ENCODE measurements at regions not wholly inside any gene's neighbourhood (a gene's known extent, or its start where the extent isn't known, plus 50 kb on each side); places are given as distances from the start of the nearest gene placed in this dataset.
A peak's percentile ranks its signal among the peaks of the same experiment; 100 is the strongest.

- FAIRE-seq (no peak), DNase-seq (ENCODE audit: low read depth) (peak; percentile 66)
- H3K27me3 ChIP-seq (ENCODE audit: control insufficient read depth, insufficient read depth, low read length) = no peaks in the 10 kb centered on the region
- TF ChIP-seq CTCF (IDR thresholded peaks at IDR 0.05; ENCODE audit: insufficient read depth, low read length, severe bottlenecking) = peak; percentile 62
- no peaks in the 10 kb centered on the region for H3K36me3 ChIP-seq (ENCODE audit: control insufficient read depth, insufficient read depth, low read length)
- H3K4me3 ChIP-seq (ENCODE audit: low read depth, low read length) = no peak overlapping the region
Observed at GRCh38 chr12:30806989-30807694, 52.4 kb upstream of the CAPRIN2 start.

- H3K36me3 ChIP-seq (ENCODE audit: control insufficient read depth, insufficient read depth, low read length) = no peaks in the 10 kb centered on the region
- DNase-seq (ENCODE audit: low read depth) (peak; percentile 44), FAIRE-seq (no peak)
- no peaks in the 10 kb centered on the region for H3K27me3 ChIP-seq (ENCODE audit: control insufficient read depth, insufficient read depth, low read length)
- H3K4me3 ChIP-seq (ENCODE audit: low read depth, low read length) = no peak overlapping the region
- no peak for TF ChIP-seq CTCF (IDR thresholded peaks at IDR 0.05; ENCODE audit: insufficient read depth, low read length, severe bottlenecking)
Observed at GRCh38 chr12:30805959-30806358, 51.2 kb upstream of the CAPRIN2 start.

Data from bronchial epithelial cell (primary cell).